Tibial artery (tissue), 4 donors: ENCODE measurements at regions not wholly inside any gene's neighbourhood (a gene's known extent, or its start where the extent isn't known, plus 50 kb on each side); places are given as distances from the start of the nearest gene placed in this dataset.

Experiments used
- DNase-seq, 2 donors: peaks; one replicate each; pipeline ENCODE4 v3.0.0-alpha.2; 2019
- H3K27ac ChIP-seq, 2 donors: fragments of 200-600 bp; sonication (generic) in 1 of 2; 1 replicate in 1 of 2; 2 replicates in 1 of 2; pipeline ENCODE4 v1.5.1; 2018 to 2019; ENCODE audit warnings: mild to moderate bottlenecking in 1 of 2
- H3K27me3 ChIP-seq, 2 donors: fragments of 200-600 bp; sonication (generic) in 1 of 2; one replicate each; pipeline versions ENCODE4 v1.5.1 to v1.6.0; 2016 to 2019
- H3K36me3 ChIP-seq, 3 donors: fragments of 200-600 bp; sonication (generic) in 2 of 3; one replicate each; pipeline ENCODE4 v1.5.1; 2016 to 2019; ENCODE audit warnings: mild to moderate bottlenecking in 2 of 3
- H3K4me1 ChIP-seq, 4 donors: fragments of 200-600 bp; sonication (generic) in 2 of 4; 1 replicate in 3 of 4; 2 replicates in 1 of 4; pipeline ENCODE4 v1.5.1; 2016 to 2019
- H3K4me3 ChIP-seq, 2 donors: fragments of 200-600 bp; sonication (generic) in 1 of 2; 1 replicate in 1 of 2; 2 replicates in 1 of 2; pipeline ENCODE4 v1.5.1; 2018 to 2019; ENCODE audit warnings: mild to moderate bottlenecking in 2 of 2
- H3K9me3 ChIP-seq, 3 donors: fragments of 200-600 bp; sonication (generic) in 1 of 3; one replicate each; pipeline ENCODE4 v1.5.1; 2016 to 2019
- CTCF ChIP-seq, 2 experiments: fragments of 200-600 bp in 1 of 2; fragments of 450-650 bp in 1 of 2; IDR thresholded peaks; one replicate each; pipeline ENCODE4 v1.5.1; 2017 to 2019; ENCODE audit warnings: antibody characterized with exemption in 2 of 2, mild to moderate bottlenecking in 1 of 2, moderate library complexity in 1 of 2
- intact Hi-C: fragments of 100-400 bp; cut with DNase I; formaldehyde crosslinking; loops from one replicate; pipeline ENCODE4 v1.15.0; 2023; ENCODE audit warnings: low total_unique reads

DNA sequence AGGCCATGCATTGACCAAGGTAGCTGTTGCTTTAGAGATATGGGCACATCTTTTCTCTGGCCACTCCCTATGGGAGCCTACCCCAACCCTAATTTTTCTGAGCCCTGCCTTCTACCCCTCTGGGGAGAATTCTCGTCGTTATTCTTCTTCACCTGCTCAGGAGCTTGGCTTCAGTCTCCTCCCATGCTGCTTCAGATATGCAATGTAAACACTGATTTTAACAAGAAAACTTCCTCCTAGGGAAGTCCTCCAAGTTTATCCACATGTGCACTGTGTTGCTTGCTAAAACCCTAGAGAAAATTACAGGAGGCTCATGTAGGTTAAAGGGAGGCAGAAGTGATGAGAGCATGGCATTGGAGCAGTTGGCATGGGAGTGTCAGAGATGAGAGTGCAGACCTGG lies 445.2 kb upstream of the MDFIC2 start:
- Histone ChIP-seq H3K9me3 (no peaks in the 10 kb centered on the region), H3K27me3 (no peaks in the 10 kb centered on the region), H3K4me3 (no peak overlapping the region), H3K4me1 (no peaks in the 10 kb centered on the region), H3K36me3 (no peaks in the 10 kb centered on the region), H3K27ac (no peak overlapping the region)
- intact Hi-C loops = no loop called here
- no peak for TF ChIP-seq CTCF (IDR thresholded peaks at IDR 0.05)
- DNase-seq = no peak

DNA sequence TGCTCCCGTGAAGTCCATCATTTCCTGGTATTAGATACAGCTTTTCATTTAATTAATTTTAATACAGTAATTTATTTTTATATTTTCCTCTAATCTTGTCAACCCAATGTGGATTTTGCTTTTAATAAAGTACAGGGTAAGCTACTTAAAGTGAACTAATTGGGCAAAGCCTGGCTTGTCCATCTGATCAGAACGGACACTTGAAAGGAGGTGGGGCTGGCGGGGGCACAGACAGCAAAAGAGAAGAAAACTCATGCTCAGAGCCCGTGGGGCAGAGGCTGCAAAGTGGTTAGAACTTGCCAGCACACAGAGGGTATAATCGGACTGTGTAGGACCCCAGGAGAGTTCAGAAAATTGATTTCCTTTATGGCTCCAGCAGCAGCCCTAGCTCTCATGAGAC lies 443.1 kb upstream of the MDFIC2 start:
- no peak for TF ChIP-seq CTCF (IDR thresholded peaks at IDR 0.05)
- no peak overlapping the region for H3K4me3 ChIP-seq
- no peaks in the 10 kb centered on the region for H3K36me3 ChIP-seq
- intact Hi-C loops = no loop called here
- no peaks in the 10 kb centered on the region for H3K27me3 ChIP-seq
- no peak overlapping the region for H3K27ac ChIP-seq
- no peaks in the 10 kb centered on the region for H3K4me1 ChIP-seq
- no peaks in the 10 kb centered on the region for H3K9me3 ChIP-seq
- no peak for DNase-seq

DNA sequence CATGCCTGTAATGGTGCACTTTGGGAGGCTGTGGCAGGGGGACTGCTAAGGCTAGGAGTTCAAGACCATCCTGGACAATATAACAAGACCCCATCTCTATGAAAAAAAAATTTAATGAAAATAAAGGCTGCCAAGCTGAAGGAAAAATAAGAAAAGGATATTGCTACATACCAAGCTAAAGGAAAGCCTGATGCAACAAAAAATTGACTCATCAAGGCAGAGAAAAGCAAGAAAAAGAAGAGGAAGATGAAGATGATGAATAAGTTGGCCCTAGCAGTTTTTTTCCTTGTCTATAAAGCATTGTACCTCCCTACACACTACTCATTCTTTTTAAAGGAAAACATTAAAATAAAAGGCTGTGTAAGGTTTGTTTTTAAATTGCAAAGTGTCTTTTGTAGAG lies 441.9 kb upstream of the MDFIC2 start:
- Histone ChIP-seq H3K27me3 (no peaks in the 10 kb centered on the region), H3K36me3 (no peaks in the 10 kb centered on the region), H3K4me3 (no peak overlapping the region), H3K9me3 (no peaks in the 10 kb centered on the region), H3K4me1 (no peaks in the 10 kb centered on the region), H3K27ac (no peak overlapping the region)
- TF ChIP-seq CTCF (IDR thresholded peaks at IDR 0.05) = no peak
- intact Hi-C loops = no loop called here
- DNase-seq = no peak

- intact Hi-C loops = no loop called here
- H3K4me3 ChIP-seq = no peak overlapping the region
- H3K4me1 ChIP-seq = no peaks in the 10 kb centered on the region
- no peak for TF ChIP-seq CTCF (IDR thresholded peaks at IDR 0.05)
- no peaks in the 10 kb centered on the region for H3K9me3 ChIP-seq
- no peaks in the 10 kb centered on the region for H3K36me3 ChIP-seq
- H3K27ac ChIP-seq = no peak overlapping the region
- no peaks in the 10 kb centered on the region for H3K27me3 ChIP-seq
- no peak for DNase-seq
These were observed 441.1 kb upstream of the MDFIC2 start for GRCh38 chr3:70753572-70753971.

GRCh38 chr3:70752051-70752450 lies 439.6 kb upstream of the MDFIC2 start:
- no peak overlapping the region for H3K27ac ChIP-seq
- no peak for DNase-seq
- no peaks in the 10 kb centered on the region for H3K36me3 ChIP-seq
- TF ChIP-seq CTCF (IDR thresholded peaks at IDR 0.05) = no peak
- no peak overlapping the region for H3K4me3 ChIP-seq
- no peaks in the 10 kb centered on the region for H3K4me1 ChIP-seq
- intact Hi-C loops = no loop called here
- H3K27me3 ChIP-seq = no peaks in the 10 kb centered on the region
- no peaks in the 10 kb centered on the region for H3K9me3 ChIP-seq

GRCh38 chr3:70749122-70749521 lies 436.7 kb upstream of the MDFIC2 start:
- Histone ChIP-seq H3K36me3 (no peaks in the 10 kb centered on the region), H3K4me3 (no peak overlapping the region), H3K27me3 (no peaks in the 10 kb centered on the region), H3K9me3 (no peaks in the 10 kb centered on the region), H3K4me1 (no peaks in the 10 kb centered on the region), H3K27ac (no peak overlapping the region)
- DNase-seq = no peak
- intact Hi-C loops = no loop called here
- TF ChIP-seq CTCF (IDR thresholded peaks at IDR 0.05) = no peak
